ENCODE measurements at regions not wholly inside any gene's neighbourhood (a gene's known extent, or its start where the extent isn't known, plus 50 kb on each side); places are given as distances from the start of the nearest gene placed in this dataset.
"Not testable (repeated sequence)": the region's sequence is repeated elsewhere in the genome, so short reads cannot be mapped to it uniquely, and the experiment has no call there.

DNA sequence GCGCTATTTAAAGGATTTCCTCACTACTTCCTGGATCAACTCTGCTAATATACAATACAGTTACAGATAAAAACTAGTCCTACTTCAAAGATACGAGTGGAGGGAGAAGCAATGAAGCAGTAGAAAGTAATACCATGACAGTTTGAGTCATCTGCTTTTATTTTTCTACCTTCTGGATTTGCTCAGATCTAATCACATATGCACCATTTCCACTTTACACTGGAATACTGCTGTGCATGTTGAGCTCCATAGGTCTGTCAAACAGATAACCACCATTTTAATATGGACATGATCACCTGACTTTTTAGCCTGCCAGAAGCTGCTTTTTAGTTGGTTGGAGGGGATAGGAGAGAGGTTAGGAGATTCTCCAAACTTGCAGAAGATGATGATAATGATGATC, 92.5 kb downstream of the MMUT start:
- no peak for DNase-seq

GRCh38 chr6:49366539-49366938, 96.5 kb downstream of the MMUT start:
- DNase-seq, result no peak

DNA sequence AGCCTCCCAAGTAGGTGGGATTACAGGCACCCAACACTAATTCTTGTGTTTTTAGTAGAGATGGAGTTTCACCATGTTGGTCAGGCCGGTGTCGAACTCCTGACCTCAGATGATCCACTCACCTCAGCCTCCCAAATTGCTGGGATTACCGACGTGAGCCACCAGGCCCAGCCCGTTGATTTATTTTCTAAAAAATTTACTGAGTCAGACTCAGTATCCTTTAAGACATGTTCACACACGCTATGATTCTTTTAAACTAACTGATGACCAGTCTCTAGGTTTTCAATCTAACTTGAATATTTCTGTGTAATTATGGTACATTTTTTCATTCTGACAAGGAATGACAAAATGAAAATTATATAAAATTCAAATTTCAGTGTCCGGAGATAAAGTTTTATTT, 114.5 kb downstream of the MMUT start:
- no peak for DNase-seq

GRCh38 chr6:49342410-49342809, 120.6 kb downstream of the MMUT start:
- DNase-seq, result no peak

DNA sequence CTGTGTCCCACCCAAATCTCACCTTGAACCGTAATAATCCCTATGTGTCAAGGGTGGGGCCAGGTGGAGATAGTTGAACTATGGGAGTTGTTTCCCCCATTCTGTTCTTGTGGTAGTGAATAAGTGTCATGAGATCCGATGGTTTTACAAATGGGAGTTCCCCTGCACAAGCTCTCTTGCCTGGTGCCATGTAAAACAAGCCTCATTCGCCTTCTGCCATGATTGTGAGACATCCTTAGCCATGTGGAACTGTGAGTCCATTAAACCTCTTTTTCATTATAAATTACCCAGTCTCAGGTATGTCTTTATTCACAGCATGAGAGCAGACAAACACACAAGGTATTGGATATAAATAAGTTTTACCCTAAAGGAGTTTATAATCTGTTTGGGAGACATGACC, 121.2 kb downstream of the MMUT start:
- no peak for DNase-seq

DNA sequence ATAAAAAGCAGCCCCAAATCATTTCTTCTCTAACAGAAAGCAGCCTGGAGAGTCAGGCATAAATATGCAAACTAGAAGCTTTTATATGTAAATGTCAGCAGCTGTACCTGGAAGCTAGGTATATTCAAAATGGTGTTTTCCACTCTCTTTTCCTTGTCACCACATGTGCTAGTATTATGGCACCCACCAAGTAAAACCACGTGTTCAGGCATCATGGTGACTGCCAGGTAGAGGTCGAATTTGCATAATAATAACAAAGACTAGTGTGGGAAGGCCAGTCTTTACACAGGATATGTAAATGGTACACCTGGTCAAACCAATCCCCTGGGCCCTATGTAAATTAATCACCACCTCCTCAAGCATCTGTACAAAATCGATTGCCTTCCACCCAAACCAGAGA, 124.0 kb downstream of the MMUT start:
- no peak for DNase-seq

DNA sequence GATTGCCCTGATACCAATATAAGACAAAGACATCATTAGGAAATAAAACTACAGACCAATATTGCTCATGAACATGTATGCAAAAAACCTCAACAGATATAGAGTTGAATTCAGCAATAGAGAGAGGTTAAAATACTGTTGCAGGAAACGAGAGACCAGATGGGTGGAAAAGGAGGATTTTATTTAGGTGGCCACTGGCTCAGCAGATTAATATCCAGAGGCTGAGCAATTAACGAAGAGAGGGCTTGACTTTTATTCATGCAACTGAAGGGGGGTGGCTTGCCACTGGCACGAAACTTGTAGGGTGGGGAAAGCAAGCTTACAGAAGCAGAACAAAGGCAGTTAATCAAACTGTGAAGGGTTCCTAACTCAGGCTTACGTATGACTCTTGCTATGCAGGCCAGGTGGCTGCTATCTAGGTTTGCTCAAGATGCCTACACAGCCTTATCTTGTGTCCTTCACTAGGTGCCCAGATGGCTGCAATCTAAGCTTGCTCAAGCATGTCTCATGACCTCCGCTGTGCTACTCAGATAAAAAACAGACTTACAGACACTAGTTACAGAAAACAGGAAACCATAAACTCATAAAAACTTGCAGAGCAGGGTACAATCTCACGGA, 126.4 kb downstream of the MMUT start:
- DNase-seq, result no peak

DNA sequence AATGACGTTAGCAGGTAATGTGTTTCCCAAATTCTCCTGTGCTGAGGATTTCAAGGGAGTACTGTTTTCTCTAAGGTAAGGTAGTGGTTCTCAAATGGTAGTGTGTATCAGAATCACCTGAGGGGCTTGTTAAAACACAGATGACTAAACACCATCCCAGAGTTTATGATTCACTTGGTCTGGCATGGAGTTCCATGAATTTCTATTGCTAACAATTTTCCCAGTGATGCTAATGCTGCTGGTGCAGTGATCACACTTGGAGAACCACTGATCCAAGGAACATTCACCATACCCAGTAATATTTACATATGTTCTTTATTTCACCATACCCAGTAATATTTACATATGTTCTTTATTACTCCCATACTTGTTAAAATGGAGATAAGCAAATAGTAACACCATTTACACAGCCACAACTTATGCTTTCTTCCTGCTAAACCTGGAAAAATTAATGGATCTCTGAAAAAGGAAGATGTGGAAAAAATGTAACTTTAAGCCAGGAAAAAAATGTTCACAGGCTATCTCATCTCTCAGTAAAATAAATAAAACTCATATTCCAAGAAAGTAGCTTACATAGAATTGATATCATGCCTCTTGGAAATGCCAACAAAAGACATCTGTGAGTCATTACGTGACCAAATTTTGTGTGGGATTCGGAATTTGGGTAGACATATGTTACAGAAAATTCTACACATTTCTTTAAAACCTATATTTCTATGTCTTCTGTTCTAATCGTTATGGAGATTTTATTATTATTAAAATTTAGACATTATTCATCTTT, 129.5 kb downstream of the MMUT start:
- no peak for DNase-seq

GRCh38 chr6:49332781-49333180, 130.3 kb downstream of the MMUT start:
- no peak for DNase-seq

- DNase-seq, result no peak
These were observed 133.9 kb downstream of the MMUT start for GRCh38 chr6:49329186-49329585.

DNA sequence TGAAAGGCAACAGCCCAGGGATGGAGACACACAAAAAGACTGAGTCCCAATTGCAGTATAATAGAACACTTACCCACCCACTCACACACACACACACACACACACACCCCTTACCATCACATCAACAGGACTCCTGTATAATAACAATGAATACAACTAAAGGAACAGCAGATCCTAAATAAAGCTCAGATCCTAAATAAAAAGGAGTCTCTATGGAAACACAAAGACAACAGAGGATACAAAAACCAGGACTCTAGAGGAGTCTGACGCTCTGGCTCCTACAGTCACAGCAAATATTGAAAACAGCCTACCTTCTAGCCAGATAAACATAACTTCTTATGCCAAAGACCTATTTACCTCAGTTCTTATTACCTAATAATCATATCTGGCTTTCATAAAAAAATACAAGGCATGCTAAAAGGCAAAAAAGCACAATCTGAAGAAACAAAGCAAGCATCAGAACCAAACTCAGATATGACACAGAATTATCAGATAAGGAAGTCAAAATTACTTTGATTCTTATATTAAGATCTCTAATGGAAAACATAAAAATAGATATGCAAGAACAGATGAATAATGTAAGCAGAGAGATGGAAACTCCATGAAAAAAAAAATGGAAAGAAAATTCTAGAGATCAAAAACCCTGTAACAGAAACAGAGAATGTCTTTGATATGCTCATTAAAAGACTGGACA, 134.9 kb downstream of the MMUT start:
- DNase-seq, result peak; percentile 3

DNA sequence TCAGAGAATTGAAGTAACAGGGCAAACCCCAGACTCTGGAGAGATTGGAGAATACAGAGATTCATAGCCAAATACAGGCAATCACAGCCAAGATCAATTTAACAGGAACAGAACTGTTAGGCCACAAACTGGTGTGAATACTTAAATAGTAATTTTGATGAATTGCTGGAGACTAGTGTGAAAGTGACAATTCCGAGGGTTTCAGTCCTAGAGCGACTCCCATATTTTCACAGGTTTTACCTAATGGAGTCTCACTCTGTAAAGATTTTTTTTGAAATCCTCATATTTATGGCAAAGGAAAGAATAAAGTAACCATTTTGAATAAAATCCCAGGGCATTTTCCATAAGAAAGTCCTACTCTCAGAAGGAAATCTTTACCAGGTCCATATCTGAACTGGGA, 135.5 kb downstream of the MMUT start:
- DNase-seq, result no peak

- no peak for DNase-seq
These were observed 136.0 kb downstream of the MMUT start for GRCh38 chr6:49327005-49327404.

DNA sequence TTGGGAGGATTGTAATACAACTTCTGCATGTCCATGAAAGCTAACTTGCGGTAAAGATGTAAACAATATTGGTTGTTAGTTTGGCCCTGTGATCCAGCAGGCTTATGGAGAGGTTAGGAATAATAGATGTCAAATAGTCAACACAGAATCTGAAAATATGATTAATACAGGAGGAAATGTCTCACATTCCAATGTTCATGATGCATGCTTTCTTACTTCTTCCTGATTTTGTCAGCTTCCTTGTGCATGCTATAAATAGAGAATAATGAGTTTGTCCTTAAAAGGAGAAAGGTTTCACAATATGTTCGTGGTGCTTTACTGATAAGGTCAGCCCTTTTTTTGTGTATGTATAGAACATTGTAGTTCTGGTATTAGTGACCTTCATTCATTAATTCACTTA, 136.7 kb downstream of the MMUT start:
- no peak for DNase-seq

DNA sequence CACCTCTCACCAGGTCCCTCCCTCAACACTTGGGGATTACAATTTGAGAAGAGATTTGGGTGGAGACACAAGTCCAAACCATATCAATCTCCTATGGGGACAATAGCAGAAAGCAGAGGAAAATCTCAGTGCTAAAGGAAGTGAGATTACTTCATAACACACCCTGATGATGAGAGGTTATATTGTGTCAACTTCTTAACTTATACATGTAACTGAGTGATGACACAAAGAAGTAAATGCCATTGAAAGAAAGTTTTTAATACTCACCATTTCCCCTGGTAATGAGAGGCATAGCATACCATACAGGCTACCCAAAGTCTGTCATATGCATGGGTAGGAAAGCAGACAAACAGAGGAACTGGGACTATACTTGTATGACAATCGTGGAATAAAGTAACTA, 137.2 kb downstream of the MMUT start:
- no peak for DNase-seq

DNA sequence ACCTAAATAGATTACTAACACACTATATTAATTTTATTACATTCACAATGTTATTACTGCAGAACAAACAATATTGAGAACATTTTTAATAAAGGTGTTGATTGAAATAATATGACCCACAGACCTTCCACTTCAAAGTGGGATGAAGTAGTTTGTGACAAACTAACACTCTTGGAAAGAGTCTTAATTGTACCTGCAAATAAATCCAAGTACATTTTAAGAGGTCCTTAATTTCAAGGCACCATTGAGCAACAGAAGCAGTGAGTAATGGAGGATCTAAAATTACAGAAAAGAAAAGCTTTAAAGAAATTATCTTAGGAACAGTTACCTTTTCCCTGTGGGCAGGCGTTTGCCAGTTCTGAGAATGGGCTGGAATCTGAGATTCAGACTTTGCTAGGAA, 140.2 kb downstream of the MMUT start:
- no peak for DNase-seq

GRCh38 chr6:49321561-49322072, 141.4 kb downstream of the MMUT start:
- no peak for DNase-seq

DNA sequence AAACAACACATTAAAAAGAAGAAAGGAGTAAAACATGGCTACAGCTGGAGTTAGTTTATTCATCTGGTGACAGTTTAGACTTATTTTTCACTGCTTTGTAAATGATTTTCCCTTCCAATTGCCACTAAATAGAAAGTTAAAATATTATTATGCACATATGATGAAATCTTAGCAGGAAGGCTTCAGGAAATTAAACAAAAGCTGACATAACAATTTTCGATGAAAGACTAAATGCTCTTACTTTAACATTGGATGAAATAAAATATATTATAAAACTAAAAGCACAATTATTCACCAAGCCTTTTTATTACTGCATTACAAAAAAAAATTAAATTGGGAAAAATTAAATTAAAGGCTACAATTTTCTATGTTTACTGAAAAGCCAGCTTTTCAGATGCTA, 158.0 kb downstream of the MMUT start:
- no peak for DNase-seq

GRCh38 chr6:49304393-49304792, 158.7 kb downstream of the MMUT start:
- not testable (repeated sequence) for DNase-seq

GRCh38 chr6:49300911-49301310, 162.1 kb downstream of the MMUT start:
- no peak for DNase-seq

DNA sequence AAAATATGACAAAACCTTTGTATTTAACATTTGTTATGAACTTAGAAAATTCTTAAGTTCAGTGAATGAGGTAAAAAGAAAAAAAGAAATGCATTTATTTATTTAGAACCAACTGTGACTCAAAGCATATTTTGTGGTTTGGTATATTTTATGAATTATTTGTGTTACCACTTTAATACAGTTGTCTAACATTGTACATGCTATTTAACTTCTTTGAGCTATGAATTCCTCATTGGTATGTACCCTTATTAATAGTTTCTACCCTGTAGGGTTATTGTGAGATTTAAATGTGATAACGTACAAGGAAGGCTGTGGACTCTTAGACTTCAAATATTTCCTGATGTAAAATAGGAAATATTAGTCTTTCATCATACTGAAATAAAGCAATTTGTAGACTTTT, 162.6 kb downstream of the MMUT start:
- no peak for DNase-seq

GRCh38 chr6:49299279-49299678, 163.8 kb downstream of the MMUT start:
- DNase-seq, result no peak

DNA sequence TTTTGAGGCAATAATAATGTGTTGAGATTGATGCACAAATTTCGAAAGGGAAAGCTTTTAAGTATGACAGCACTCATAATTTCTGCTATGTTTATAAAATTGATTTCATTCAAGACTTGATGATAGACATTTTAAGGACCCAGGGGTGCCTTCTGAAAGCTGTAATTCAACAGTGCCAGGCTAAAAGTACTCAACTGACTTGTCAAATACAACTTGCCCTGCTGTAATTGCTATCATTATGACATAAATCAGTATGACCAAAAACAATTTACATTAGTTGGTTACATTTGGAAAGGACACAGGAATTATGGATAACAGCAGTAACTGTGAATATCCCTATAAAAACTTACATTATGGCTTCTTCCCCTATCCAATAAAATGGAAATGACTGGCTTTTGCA, 178.9 kb downstream of the MMUT start:
- no peak for DNase-seq

All from retina (tissue), 1 donor.